H9 (cell line): ENCODE measurements at regions not wholly inside any gene's neighbourhood (a gene's known extent, or its start where the extent isn't known, plus 50 kb on each side); places are given as distances from the start of the nearest gene placed in this dataset.

Source experiments
- DNase-seq: peaks from one replicate; pipeline ENCODE4 v3.0.0-alpha.2; 2017
- H2AFZ ChIP-seq: one replicate; pipeline ENCODE4 v1.6.1; 2013; ENCODE audit warnings: mild to moderate bottlenecking, low read length, control low read depth, moderate library complexity
- H2AK5ac ChIP-seq: 2 replicates; pipeline ENCODE4 v1.6.1; 2013; ENCODE audit warnings: low read length, control low read depth, mixed read lengths; ENCODE audit not compliant: insufficient read length
- H2BK120ac ChIP-seq: one replicate; pipeline ENCODE4 v1.6.1; 2013; ENCODE audit warnings: low read depth, mild to moderate bottlenecking, low read length, control low read depth, inconsistent platforms; ENCODE audit not compliant: poor library complexity, severe bottlenecking
- H2BK12ac ChIP-seq: 2 replicates; pipeline ENCODE4 v1.6.1; 2013; ENCODE audit warnings: low read length, control low read depth, mixed read lengths, low read depth; ENCODE audit not compliant: insufficient read length
- H2BK15ac ChIP-seq: 2 replicates; pipeline ENCODE4 v1.6.1; 2013; ENCODE audit warnings: low read depth, low read length, control low read depth
- H2BK20ac ChIP-seq: one replicate; pipeline ENCODE4 v1.6.1; 2013; ENCODE audit warnings: low read depth, mild to moderate bottlenecking, low read length, control low read depth, inconsistent platforms; ENCODE audit not compliant: poor library complexity, severe bottlenecking
- H2BK5ac ChIP-seq: 2 replicates; pipeline ENCODE4 v1.6.1; 2013; ENCODE audit warnings: low read length, control low read depth, mixed read lengths; ENCODE audit not compliant: insufficient read length
- H3K14ac ChIP-seq: 2 replicates; pipeline ENCODE4 v1.6.1; 2013; ENCODE audit warnings: low read length, control low read depth; ENCODE audit not compliant: insufficient read depth
- H3K18ac ChIP-seq: 2 replicates; pipeline ENCODE4 v1.6.1; 2013; ENCODE audit warnings: low read depth, mild to moderate bottlenecking, mixed read lengths, low read length, control low read depth; ENCODE audit not compliant: insufficient read length
- H3K23ac ChIP-seq: 2 replicates; pipeline ENCODE4 v1.6.1; 2013; ENCODE audit warnings: low read length, control low read depth, mixed read lengths, low read depth; ENCODE audit not compliant: insufficient read length
- H3K23me2 ChIP-seq: 2 replicates; pipeline ENCODE4 v1.6.1; 2013; ENCODE audit warnings: low read depth, mild to moderate bottlenecking, mixed read lengths, low read length, control low read depth; ENCODE audit not compliant: insufficient read length, poor library complexity, severe bottlenecking
- H3K27ac ChIP-seq: 2 replicates; pipeline ENCODE4 v1.5.1; 2013; ENCODE audit warnings: low read length, control low read depth, mixed read lengths, low read depth; ENCODE audit not compliant: insufficient read length
- H3K27me3 ChIP-seq: 2 replicates; pipeline ENCODE4 v1.6.1; 2013; ENCODE audit warnings: low read length, control low read depth, inconsistent platforms; ENCODE audit not compliant: insufficient read depth
- H3K4ac ChIP-seq: 2 replicates; pipeline ENCODE4 v1.6.1; 2013; ENCODE audit warnings: low read depth, mild to moderate bottlenecking, control low read depth, inconsistent platforms, low read length, moderate library complexity
- H3K4me1 ChIP-seq: 2 replicates; pipeline ENCODE4 v1.6.1; 2013; ENCODE audit warnings: low read length, control low read depth, inconsistent platforms; ENCODE audit not compliant: insufficient read depth
- H3K4me2 ChIP-seq: 2 replicates; pipeline ENCODE4 v1.6.1; 2013; ENCODE audit warnings: low read length, control low read depth, mixed read lengths; ENCODE audit not compliant: insufficient read length, insufficient read depth
- H3K56ac ChIP-seq: 2 replicates; pipeline ENCODE4 v1.6.1; 2013; ENCODE audit warnings: low read depth, mild to moderate bottlenecking, mixed read lengths, low read length, control low read depth; ENCODE audit not compliant: insufficient read length
- H3K79me1 ChIP-seq: 2 replicates; pipeline ENCODE4 v1.6.1; 2013; ENCODE audit warnings: low read depth, mild to moderate bottlenecking, moderate library complexity, low read length, control low read depth, inconsistent platforms; ENCODE audit not compliant: insufficient read depth, poor library complexity, severe bottlenecking
- H3K79me2 ChIP-seq: 2 replicates; pipeline ENCODE4 v1.6.1; 2013; ENCODE audit warnings: low read length, control low read depth, inconsistent platforms; ENCODE audit not compliant: insufficient read depth
- H3K9ac ChIP-seq: 2 replicates; pipeline ENCODE4 v1.6.1; 2013; ENCODE audit warnings: low read length, control low read depth, mixed read lengths; ENCODE audit not compliant: insufficient read length; ENCODE audit errors: extremely low read depth
- H3K9me3 ChIP-seq: one replicate; pipeline ENCODE4 v1.6.1; 2013; ENCODE audit warnings: low read depth, low read length, inconsistent platforms; ENCODE audit not compliant: control insufficient read depth
- H3T11ph ChIP-seq: one replicate; pipeline ENCODE4 v1.6.1; 2013; ENCODE audit warnings: mild to moderate bottlenecking, low read length, control low read depth, inconsistent platforms
- H4K20me1 ChIP-seq: one replicate; pipeline ENCODE4 v1.6.1; 2013; ENCODE audit not compliant: control insufficient read depth, insufficient read length, insufficient read depth
- H4K5ac ChIP-seq: 2 replicates; pipeline ENCODE4 v1.6.1; 2013; ENCODE audit warnings: low read depth, mild to moderate bottlenecking, mixed read lengths, low read length, control low read depth; ENCODE audit not compliant: insufficient read length
- H4K8ac ChIP-seq: replicated peaks from 2 replicates; pipeline ENCODE4 v1.6.1; 2013; ENCODE audit warnings: low read length, control low read depth, mixed read lengths, low read depth; ENCODE audit not compliant: insufficient read length
- H4K91ac ChIP-seq: 2 replicates; pipeline ENCODE4 v1.6.1; 2013; ENCODE audit warnings: low read depth, mild to moderate bottlenecking, moderate library complexity, mixed read lengths, low read length, control low read depth; ENCODE audit not compliant: insufficient read length
- H3K27ac Mint-ChIP-seq, 3 experiments: 2 replicates in 2 of 3; 3 replicates in 1 of 3; pipeline ENCODE4 v1.8.0; 2020 to 2021; ENCODE audit warnings: mixed read lengths in 3 of 3, mild to moderate bottlenecking in 1 of 3, moderate library complexity in 1 of 3
- H3K27me3 Mint-ChIP-seq: 2 replicates; pipeline ENCODE4 v1.8.0; 2021; ENCODE audit warnings: low read depth, mild to moderate bottlenecking, moderate library complexity, mixed read lengths
- H3K36me3 Mint-ChIP-seq, 3 experiments: 2 replicates in 2 of 3; 3 replicates in 1 of 3; pipeline ENCODE4 v1.8.0; 2020 to 2021; ENCODE audit warnings: low read depth in 3 of 3, mixed read lengths in 3 of 3; ENCODE audit not compliant: insufficient read depth in 1 of 3
- H3K4me1 Mint-ChIP-seq, 2 experiments: 2 replicates each; pipeline ENCODE4 v1.8.0; 2020; ENCODE audit warnings: mixed read lengths in 2 of 2
- H3K4me3 Mint-ChIP-seq, 2 experiments: 2 replicates in 1 of 2; 3 replicates in 1 of 2; pipeline ENCODE4 v1.8.0; 2020 to 2021; ENCODE audit warnings: mild to moderate bottlenecking in 2 of 2, mixed read lengths in 2 of 2, moderate library complexity in 1 of 2
- H3K9me3 Mint-ChIP-seq, 2 experiments: 2 replicates in 1 of 2; 3 replicates in 1 of 2; pipeline ENCODE4 v1.8.0; 2020; ENCODE audit warnings: mild to moderate bottlenecking in 2 of 2, mixed read lengths in 2 of 2, moderate library complexity in 1 of 2
- WGBS: extraction: QIAGEN DNeasy Blood & Tissue Kit; methylation state at CpG from one replicate; pipeline ENCODE4 v1.1.7; 2013; ENCODE audit warnings: missing lambda C conversion rate, low lambda C conversion rate, mixed read lengths; ENCODE audit not compliant: insufficient read length; ENCODE audit errors: extremely low coverage; 5-methylcytosine and 5-hydroxymethylcytosine counted together
- TF ChIP-seq, protein P1 (sequence below): fragments of 200-600 bp; sonication (generic); conservative IDR thresholded peaks from 3 replicates; pipeline ENCODE4 v1.8.0; 2021; ENCODE audit warnings: antibody characterized with exemption, mild to moderate bottlenecking

DNA sequence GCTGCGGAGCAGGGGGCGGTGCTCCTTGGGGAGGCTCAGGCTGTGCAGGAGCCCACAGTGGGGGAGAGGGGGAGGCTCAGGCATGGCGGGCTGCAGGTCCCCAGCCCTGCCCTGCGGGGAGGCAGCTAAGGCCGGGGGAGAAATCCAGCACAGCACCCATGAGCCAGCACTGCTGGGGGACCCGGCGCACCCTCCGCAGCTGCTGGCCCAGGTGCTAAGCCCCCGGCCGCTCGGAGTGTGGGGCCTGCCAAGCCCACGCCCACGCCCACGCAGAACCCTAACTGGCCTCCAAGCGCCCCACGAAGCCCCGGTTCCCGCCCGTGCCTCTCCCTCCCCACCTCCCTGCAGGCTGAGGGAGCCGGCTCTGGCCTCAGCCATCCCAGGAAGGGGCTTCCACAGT lies 145.6 kb upstream of the SEL1L start:
- Histone ChIP-seq H3K27me3 (peaks cover 35% of the 10 kb centered on the region), H3K27ac (no peak overlapping the region), H2BK15ac (no peak overlapping the region), H4K91ac (no peak overlapping the region), H2AFZ (no peak overlapping the region), H2BK120ac (no peak overlapping the region), H3K79me2 (no peaks in the 10 kb centered on the region), H2BK12ac (no peak overlapping the region), H3K23me2 (no peaks in the 10 kb centered on the region), H3K4ac (no peak overlapping the region), H3K79me1 (no peaks in the 10 kb centered on the region), H4K8ac (no peak overlapping the region), H2BK20ac (no peak overlapping the region), H2AK5ac (no peak overlapping the region), H3K9me3 (no peaks in the 10 kb centered on the region), H4K20me1 (no peaks in the 10 kb centered on the region), H2BK5ac (no peak overlapping the region), H3K56ac (no peak overlapping the region), H3K23ac (no peak overlapping the region), H4K5ac (no peak overlapping the region), H3K4me1 (peaks cover 11% of the 10 kb centered on the region; the same call in 1 of the 2 replicates), H3K18ac (no peak overlapping the region), H3K9ac (no peak overlapping the region), H3K14ac (no peak overlapping the region), H3T11ph (no peak overlapping the region), H3K4me2 (no peak overlapping the region)
- peaks cover 5 to 9% of the 10 kb centered on the region in 2 experiments for H3K9me3 Mint-ChIP-seq
- H3K36me3 Mint-ChIP-seq = peaks cover 0 to 5% (median 3%) of the 10 kb centered on the region in 3 experiments; a peak in 4 of 7 replicates
- DNase-seq = no peak
- no peak overlapping the region for H3K27ac Mint-ChIP-seq
- peaks cover 35 to 40% of the 10 kb centered on the region in 2 experiments for H3K4me1 Mint-ChIP-seq
- H3K4me3 Mint-ChIP-seq = no peak overlapping the region
- WGBS = no CpG with 5 or more reads among the region's 20 CpGs
- peaks cover 96% of the 10 kb centered on the region for H3K27me3 Mint-ChIP-seq
- TF ChIP-seq, protein P1, sequence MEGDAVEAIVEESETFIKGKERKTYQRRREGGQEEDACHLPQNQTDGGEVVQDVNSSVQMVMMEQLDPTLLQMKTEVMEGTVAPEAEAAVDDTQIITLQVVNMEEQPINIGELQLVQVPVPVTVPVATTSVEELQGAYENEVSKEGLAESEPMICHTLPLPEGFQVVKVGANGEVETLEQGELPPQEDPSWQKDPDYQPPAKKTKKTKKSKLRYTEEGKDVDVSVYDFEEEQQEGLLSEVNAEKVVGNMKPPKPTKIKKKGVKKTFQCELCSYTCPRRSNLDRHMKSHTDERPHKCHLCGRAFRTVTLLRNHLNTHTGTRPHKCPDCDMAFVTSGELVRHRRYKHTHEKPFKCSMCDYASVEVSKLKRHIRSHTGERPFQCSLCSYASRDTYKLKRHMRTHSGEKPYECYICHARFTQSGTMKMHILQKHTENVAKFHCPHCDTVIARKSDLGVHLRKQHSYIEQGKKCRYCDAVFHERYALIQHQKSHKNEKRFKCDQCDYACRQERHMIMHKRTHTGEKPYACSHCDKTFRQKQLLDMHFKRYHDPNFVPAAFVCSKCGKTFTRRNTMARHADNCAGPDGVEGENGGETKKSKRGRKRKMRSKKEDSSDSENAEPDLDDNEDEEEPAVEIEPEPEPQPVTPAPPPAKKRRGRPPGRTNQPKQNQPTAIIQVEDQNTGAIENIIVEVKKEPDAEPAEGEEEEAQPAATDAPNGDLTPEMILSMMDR = no peak
